SK-N-SH treated with all-trans-retinoic acid at 6 μM for 48 hours (cell line): ENCODE measurements at regions not wholly inside any gene's neighbourhood (a gene's known extent, or its start where the extent isn't known, plus 50 kb on each side); places are given as distances from the start of the nearest gene placed in this dataset.

ENCODE experiments used
- ARNTL ChIP-seq: fragments of 450-650 bp; formaldehyde crosslinking; IDR thresholded peaks from 2 replicates; pipeline ENCODE4 v1.5.0; 2020; ENCODE audit warnings: low read depth, mild to moderate bottlenecking, moderate library complexity, borderline replicate concordance
- RARB ChIP-seq: fragments of 250-450 bp; sonication (Bioruptor Pico); IDR thresholded peaks from 2 replicates; pipeline ENCODE4 v1.8.0; 2021; ENCODE audit warnings: mild to moderate bottlenecking, moderate library complexity
- ZFP30 ChIP-seq: fragments of 450-650 bp; formaldehyde crosslinking; IDR thresholded peaks from 2 replicates; pipeline ENCODE4 v1.5.0; 2022; ENCODE audit warnings: mild to moderate bottlenecking, moderate library complexity

- TF ChIP-seq ARNTL (CRISPR knock-in tag) (no peak), RARB (CRISPR knock-in tag) (no peak), ZFP30 (CRISPR knock-in tag) (no peak)
These were observed 436.5 kb upstream of the FRG1 start for GRCh38 chr4:189504220-189504619.
